Activated T-cell treated with anti-CD3 and anti-CD28 coated beads for 1 hour (primary cell): ENCODE measurements at regions not wholly inside any gene's neighbourhood (a gene's known extent, or its start where the extent isn't known, plus 50 kb on each side); places are given as distances from the start of the nearest gene placed in this dataset.

Experiments used
- DNase-seq: peaks from one replicate; pipeline ENCODE4 v3.0.0-alpha.2; 2020; ENCODE audit warnings: low read depth

DNA sequence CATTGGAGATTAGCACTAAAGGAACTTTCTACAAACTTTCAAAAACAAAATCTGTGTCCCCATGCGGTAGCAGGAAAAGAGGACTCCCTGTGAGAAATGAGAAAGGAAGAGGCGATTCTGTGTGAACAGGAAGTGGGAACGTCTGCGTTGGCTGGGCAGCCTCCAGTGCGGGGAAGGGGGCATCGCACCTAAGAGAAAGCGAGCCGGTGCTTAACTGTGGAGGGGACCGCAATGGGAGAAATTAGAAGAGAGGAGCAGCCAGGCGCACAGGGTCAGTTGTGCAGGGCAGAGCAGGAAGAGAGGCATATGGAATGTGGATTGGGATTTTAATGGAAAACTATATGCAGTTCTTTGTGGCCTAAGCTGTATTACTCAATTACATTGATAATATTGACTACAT, 77.4 kb upstream of the DOCK9 start:
- DNase-seq = no peak

GRCh38 chr13:99055735-99056134, 77.9 kb upstream of the DOCK9 start:
- no peak for DNase-seq

DNA sequence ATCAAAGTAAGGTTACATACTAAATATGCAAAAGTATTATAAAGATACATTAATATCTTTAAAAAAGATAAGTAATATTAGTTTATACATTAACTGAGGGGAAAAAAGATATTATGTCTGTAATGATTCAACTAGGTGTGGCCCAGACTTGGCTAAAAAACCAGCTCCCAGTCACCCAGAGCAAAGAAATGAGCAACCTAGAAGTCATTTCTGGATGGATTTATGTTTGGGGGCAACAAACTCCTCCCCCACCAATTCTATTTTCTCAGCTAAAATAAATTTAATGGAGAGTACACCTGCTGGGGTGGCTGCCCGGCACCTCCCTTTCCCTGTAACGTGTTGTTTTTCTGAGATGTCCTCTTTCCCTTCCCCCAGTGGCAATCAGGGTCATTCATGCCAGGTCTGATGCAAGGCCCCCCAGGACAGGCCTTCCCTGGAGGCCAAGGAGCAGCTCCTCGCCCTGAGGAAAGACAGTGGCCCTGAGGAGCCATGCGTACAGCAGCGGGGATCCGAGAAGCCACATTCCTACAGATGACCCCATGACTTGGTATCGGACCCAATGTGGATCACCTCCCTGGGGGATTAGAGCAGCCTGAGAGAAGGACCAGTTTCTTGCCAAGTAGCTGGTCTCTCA, 78.6 kb upstream of the DOCK9 start:
- no peak for DNase-seq

GRCh38 chr13:99057310-99057975, 79.6 kb upstream of the DOCK9 start:
- DNase-seq = no peak

DNA sequence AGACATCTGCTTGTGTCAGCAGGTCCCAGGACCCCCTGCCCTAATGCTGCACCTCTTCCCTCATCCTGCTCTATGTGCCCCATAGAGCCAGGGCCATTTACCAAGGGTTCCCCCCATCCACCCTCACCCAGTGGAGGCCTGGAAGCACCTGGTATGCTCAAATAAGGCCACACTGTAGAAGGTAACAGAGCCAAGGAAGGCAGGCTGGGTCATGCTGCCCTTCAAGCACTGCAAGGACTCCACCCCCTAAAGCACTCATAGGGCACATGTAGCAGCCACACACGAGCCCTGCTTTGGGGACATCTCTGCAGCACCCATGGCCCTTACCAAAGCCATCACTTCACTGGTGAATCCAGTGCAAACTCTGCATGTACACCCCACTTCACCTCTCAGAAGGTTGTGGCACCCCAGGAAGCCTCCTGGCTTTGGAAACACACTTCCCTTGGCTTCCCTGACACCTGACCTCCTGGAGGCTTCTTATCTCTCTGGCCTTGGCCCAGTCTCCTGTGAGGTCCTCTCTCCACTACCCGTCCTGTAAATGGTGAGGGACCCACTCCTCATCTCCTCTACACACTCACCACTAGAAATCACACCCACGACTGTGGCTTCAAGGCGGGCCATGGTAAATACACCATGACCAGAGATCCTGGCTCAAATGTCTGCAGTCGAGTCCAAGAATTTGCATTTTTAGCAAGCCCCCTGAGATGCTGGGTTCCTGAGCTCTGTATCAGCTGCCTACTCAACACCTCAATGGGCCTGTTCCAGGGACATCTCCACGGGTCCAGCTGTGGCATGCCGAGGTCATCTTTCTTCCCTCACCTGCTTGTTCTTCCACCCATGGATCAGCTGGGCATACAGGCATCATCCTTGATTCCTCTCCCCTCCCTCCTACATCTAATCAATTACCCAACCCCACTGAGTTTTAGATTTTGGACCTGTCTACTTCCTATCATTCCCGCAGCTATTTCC, 80.9 kb upstream of the DOCK9 start:
- no peak for DNase-seq

- no peak for DNase-seq
Observed at GRCh38 chr13:99059498-99060075, 81.7 kb upstream of the DOCK9 start.

DNA sequence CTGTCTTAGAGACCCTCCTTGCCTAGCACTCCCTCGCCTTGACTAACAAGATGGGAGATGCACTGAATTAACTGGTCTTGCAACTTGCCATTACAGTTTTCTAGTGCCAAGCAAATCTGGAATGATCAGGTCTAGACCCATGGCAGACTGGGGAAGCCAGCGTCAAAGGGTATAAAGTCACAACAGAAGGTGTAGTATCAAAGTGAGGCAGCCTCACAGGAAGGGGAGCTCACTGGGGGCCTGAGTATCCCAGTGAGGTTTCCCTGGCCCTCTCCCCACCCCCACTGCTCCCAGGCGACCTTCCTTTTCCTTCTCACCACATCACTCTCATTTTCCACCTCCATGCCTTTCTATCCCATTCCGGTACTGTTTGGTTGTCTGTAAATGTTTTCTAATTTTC, 83.5 kb upstream of the DOCK9 start:
- DNase-seq = no peak

- no peak for DNase-seq
Observed at GRCh38 chr13:99062593-99062992, 84.7 kb upstream of the DOCK9 start.

DNA sequence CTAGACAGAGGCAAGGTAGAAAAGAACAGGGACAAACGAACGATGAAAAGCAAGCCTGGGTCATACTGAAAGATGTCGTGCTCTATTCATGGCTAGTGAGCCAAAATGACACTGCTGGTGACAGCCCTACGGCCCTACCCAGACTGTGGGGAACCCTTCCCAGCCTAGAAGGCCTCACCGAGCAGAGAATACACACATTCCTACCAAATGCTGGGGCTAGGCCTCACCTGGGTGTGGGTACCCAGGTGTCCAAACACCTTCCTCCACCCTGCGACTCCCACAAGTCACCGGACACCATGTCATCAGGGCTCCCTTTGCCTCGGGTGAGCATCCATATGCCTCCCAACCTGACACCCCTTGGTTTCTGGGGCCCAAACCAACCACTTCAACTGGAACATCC, 85.3 kb upstream of the DOCK9 start:
- no peak for DNase-seq

GRCh38 chr13:99063952-99064351, 86.1 kb upstream of the DOCK9 start:
- DNase-seq = no peak

DNA sequence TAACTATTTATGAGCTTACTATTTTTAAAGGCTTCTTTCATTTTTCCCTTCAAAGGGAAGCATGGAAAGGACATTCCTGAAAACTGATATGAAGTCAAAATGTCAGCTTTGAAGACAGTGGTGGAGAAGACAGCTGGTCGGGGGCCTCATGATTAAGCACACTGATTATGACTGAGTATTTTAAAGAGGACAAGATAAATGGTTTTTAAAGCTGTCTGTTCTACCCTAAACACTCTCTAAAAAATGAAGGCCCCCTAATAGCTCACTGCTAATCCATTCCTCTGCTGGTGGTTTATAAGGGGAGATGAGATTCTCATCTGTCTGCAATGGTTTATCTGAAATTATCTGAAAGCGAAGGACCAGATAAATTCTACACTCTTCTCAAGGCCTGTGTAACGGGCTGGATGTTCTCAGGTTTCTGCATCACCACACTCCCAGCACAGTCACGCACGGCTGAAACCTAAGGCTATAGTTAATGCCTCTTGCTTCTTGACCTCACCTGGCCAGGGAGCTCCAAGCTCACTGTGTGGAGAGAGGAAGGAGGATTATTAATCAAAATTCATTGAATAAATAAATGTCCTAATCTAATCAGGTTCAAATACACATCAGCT, 86.9 kb upstream of the DOCK9 start:
- no peak for DNase-seq

- no peak for DNase-seq
Observed at GRCh38 chr13:99065235-99066015, 87.6 kb upstream of the DOCK9 start.

- DNase-seq = no peak
Observed at GRCh38 chr13:99066219-99066618, 88.4 kb upstream of the DOCK9 start.

DNA sequence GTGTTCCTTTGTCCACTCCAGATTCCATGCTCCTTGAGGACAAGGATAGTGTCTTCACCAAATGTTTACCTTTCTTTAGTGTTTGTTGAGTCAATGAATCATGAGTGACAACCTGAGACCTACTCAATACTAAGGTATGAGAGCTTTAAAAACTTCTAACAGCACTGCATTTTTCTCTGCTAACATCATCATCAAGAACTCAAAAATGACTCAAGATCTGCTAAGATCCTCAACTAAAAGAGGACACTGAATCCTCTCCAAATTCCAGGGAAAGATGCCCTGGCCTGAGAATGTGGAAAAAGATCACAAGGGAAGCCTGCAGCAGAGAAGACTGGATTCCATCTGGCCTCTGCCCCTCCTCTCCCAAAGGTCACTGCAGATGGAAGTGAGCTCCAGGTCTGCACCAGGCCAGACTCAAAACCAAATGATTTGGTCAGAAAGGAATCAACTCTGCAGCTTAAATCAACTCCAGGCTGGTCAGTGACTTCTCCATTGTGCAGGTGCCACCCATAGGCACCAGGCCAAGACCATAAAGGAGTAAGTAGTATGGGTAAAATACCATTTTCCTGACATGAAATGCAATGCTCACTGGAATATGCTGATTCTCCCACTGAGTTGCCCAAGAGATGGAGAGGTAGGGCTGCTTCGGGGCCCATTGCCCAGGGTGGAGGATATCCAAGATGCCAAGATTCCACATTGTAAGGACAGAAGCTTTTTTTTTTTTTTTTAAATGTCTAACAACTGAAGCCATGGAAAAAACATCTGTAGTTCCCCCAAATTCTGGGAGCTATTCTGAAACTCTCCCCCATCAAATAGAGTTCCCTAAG, 89.5 kb upstream of the DOCK9 start:
- DNase-seq = no peak

GRCh38 chr13:99071211-99071610, 93.3 kb upstream of the DOCK9 start:
- no peak for DNase-seq

GRCh38 chr13:99071666-99072065, 93.8 kb upstream of the DOCK9 start:
- DNase-seq = no peak

DNA sequence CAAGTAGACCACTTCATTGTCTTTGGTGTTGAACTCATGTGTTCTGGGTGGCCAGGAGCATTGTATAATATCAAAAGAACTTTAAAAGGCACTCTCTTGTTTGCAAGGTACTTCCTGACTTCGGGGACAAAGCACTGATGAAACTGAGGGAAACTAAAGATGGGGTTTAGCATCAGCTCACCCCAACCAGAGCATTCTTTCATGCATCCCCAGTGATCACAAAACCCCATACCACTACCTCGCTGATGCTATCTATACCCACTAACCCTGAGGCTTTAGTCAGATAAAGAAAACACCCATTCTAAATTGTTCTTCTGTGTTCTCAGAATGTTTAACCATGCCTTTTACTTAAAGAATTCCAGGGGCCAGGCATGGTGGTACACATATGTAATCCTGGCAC, 94.5 kb upstream of the DOCK9 start:
- no peak for DNase-seq

GRCh38 chr13:99072941-99073340, 95.1 kb upstream of the DOCK9 start:
- no peak for DNase-seq

GRCh38 chr13:99074693-99075092, 96.8 kb upstream of the DOCK9 start:
- DNase-seq = no peak
